ENCODE measurements at regions not wholly inside any gene's neighbourhood (a gene's known extent, or its start where the extent isn't known, plus 50 kb on each side); places are given as distances from the start of the nearest gene placed in this dataset.

DNA sequence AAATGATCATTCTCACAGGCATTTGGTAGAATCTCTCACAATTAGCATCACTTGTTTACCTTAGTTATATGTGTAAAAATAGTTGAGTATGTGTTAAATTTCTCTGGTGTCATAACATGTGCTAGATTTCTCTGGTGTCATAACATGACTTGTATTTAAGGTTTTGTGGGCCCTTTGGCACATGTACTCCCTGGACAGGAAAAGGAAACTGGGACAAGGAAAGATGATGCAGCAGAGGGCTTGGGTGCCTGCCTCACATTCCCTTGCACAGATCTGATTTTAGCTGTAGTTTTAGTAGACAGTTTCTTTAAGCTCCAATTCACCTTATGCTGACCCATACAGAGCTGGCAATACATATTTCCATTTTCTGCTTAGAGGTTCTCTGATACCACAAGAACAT lies 726.0 kb downstream of the C4orf33 start:
- no peak for TF ChIP-seq RXRA (IDR thresholded peaks at IDR 0.05)
- no peak overlapping the region for H3K4me3 ChIP-seq (ENCODE audit: low read depth in 1 of 3, low read length in 3 of 3)
- H3K9ac ChIP-seq (ENCODE audit: low read depth in 1 of 2, low read length in 2 of 2) = no peak overlapping the region
- no peaks in the 10 kb centered on the region for H3K4me1 ChIP-seq (ENCODE audit: control insufficient read depth in 4 of 4, insufficient read depth in 4 of 4, low read length in 3 of 4)
- H3K9me3 ChIP-seq (ENCODE audit: control insufficient read depth in 4 of 4, low read length in 3 of 4) = no peaks in the 10 kb centered on the region
- DNase-seq (ENCODE audit: low spot score) = no peak
- H3K27ac ChIP-seq (ENCODE audit: low read depth in 1 of 2, low read length in 2 of 2) = no peak overlapping the region
- no peaks in the 10 kb centered on the region for H3K36me3 ChIP-seq (ENCODE audit: control insufficient read depth in 4 of 4, insufficient read depth in 3 of 4, low read depth in 1 of 4, low read length in 3 of 4)
- H3K27me3 ChIP-seq (ENCODE audit: control insufficient read depth in 4 of 4, insufficient read depth in 4 of 4, low read length in 3 of 4) = no peaks in the 10 kb centered on the region

DNA sequence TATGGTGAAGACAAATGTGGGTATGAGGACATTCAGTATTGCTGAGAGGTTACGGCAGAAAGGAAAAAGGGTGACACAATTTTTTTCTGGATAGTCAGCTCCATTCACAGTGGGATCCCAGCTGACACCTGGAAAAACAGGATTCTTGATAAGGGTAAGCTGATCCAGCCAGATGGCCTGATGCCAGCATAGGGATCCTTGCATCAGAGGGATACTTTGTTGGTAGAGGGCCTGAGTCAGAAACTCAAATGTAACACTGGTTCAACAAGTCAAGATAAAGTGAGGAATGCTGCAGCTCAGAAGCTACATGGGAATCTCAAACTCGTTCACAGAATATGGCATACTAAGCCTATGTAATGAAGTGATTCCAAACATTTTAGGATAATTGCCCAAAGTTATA lies 726.7 kb downstream of the C4orf33 start:
- Histone ChIP-seq H3K4me3 (ENCODE audit: low read depth in 1 of 3, low read length in 3 of 3) (no peak overlapping the region), H3K9ac (ENCODE audit: low read depth in 1 of 2, low read length in 2 of 2) (no peak overlapping the region), H3K4me1 (ENCODE audit: control insufficient read depth in 4 of 4, insufficient read depth in 4 of 4, low read length in 3 of 4) (no peaks in the 10 kb centered on the region), H3K36me3 (ENCODE audit: control insufficient read depth in 4 of 4, insufficient read depth in 3 of 4, low read depth in 1 of 4, low read length in 3 of 4) (no peaks in the 10 kb centered on the region), H3K27me3 (ENCODE audit: control insufficient read depth in 4 of 4, insufficient read depth in 4 of 4, low read length in 3 of 4) (no peaks in the 10 kb centered on the region), H3K9me3 (ENCODE audit: control insufficient read depth in 4 of 4, low read length in 3 of 4) (no peaks in the 10 kb centered on the region), H3K27ac (ENCODE audit: low read depth in 1 of 2, low read length in 2 of 2) (no peak overlapping the region)
- no peak for TF ChIP-seq GABPA (IDR thresholded peaks at IDR 0.05 in 1 of 2, conservative IDR thresholded peaks at IDR 0.05 in 1 of 2)
- TF ChIP-seq, protein P1, sequence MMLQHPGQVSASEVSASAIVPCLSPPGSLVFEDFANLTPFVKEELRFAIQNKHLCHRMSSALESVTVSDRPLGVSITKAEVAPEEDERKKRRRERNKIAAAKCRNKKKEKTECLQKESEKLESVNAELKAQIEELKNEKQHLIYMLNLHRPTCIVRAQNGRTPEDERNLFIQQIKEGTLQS (IDR thresholded peaks at IDR 0.05) = no peak
- no peak for TF ChIP-seq TAF1 (conservative IDR thresholded peaks at IDR 0.05)
- no peak for TF ChIP-seq SP1 (IDR thresholded peaks at IDR 0.05)
- TF ChIP-seq FOXA2 (IDR thresholded peaks at IDR 0.05) = no peak
- no peak for TF ChIP-seq HNF4A (conservative IDR thresholded peaks at IDR 0.05)
- no peak for TF ChIP-seq RAD21 (IDR thresholded peaks at IDR 0.05)
- no peak for TF ChIP-seq RXRA (IDR thresholded peaks at IDR 0.05)
- TF ChIP-seq, protein P2, sequence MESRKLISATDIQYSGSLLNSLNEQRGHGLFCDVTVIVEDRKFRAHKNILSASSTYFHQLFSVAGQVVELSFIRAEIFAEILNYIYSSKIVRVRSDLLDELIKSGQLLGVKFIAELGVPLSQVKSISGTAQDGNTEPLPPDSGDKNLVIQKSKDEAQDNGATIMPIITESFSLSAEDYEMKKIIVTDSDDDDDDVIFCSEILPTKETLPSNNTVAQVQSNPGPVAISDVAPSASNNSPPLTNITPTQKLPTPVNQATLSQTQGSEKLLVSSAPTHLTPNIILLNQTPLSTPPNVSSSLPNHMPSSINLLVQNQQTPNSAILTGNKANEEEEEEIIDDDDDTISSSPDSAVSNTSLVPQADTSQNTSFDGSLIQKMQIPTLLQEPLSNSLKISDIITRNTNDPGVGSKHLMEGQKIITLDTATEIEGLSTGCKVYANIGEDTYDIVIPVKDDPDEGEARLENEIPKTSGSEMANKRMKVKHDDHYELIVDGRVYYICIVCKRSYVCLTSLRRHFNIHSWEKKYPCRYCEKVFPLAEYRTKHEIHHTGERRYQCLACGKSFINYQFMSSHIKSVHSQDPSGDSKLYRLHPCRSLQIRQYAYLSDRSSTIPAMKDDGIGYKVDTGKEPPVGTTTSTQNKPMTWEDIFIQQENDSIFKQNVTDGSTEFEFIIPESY (IDR thresholded peaks at IDR 0.05) = no peak
- no peak for TF ChIP-seq JUND (IDR thresholded peaks at IDR 0.05)
- TF ChIP-seq, protein P3, sequence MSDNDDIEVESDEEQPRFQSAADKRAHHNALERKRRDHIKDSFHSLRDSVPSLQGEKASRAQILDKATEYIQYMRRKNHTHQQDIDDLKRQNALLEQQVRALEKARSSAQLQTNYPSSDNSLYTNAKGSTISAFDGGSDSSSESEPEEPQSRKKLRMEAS (IDR thresholded peaks at IDR 0.05) = no peak
- TF ChIP-seq, protein P4, sequence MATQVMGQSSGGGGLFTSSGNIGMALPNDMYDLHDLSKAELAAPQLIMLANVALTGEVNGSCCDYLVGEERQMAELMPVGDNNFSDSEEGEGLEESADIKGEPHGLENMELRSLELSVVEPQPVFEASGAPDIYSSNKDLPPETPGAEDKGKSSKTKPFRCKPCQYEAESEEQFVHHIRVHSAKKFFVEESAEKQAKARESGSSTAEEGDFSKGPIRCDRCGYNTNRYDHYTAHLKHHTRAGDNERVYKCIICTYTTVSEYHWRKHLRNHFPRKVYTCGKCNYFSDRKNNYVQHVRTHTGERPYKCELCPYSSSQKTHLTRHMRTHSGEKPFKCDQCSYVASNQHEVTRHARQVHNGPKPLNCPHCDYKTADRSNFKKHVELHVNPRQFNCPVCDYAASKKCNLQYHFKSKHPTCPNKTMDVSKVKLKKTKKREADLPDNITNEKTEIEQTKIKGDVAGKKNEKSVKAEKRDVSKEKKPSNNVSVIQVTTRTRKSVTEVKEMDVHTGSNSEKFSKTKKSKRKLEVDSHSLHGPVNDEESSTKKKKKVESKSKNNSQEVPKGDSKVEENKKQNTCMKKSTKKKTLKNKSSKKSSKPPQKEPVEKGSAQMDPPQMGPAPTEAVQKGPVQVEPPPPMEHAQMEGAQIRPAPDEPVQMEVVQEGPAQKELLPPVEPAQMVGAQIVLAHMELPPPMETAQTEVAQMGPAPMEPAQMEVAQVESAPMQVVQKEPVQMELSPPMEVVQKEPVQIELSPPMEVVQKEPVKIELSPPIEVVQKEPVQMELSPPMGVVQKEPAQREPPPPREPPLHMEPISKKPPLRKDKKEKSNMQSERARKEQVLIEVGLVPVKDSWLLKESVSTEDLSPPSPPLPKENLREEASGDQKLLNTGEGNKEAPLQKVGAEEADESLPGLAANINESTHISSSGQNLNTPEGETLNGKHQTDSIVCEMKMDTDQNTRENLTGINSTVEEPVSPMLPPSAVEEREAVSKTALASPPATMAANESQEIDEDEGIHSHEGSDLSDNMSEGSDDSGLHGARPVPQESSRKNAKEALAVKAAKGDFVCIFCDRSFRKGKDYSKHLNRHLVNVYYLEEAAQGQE (IDR thresholded peaks at IDR 0.05) = no peak
- no peak for TF ChIP-seq YY1 (IDR thresholded peaks at IDR 0.05)
- no peak for TF ChIP-seq NR2F2 (IDR thresholded peaks at IDR 0.05)
- TF ChIP-seq FOXA1 (IDR thresholded peaks at IDR 0.05) = no peak
- TF ChIP-seq, protein P5, sequence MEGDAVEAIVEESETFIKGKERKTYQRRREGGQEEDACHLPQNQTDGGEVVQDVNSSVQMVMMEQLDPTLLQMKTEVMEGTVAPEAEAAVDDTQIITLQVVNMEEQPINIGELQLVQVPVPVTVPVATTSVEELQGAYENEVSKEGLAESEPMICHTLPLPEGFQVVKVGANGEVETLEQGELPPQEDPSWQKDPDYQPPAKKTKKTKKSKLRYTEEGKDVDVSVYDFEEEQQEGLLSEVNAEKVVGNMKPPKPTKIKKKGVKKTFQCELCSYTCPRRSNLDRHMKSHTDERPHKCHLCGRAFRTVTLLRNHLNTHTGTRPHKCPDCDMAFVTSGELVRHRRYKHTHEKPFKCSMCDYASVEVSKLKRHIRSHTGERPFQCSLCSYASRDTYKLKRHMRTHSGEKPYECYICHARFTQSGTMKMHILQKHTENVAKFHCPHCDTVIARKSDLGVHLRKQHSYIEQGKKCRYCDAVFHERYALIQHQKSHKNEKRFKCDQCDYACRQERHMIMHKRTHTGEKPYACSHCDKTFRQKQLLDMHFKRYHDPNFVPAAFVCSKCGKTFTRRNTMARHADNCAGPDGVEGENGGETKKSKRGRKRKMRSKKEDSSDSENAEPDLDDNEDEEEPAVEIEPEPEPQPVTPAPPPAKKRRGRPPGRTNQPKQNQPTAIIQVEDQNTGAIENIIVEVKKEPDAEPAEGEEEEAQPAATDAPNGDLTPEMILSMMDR (IDR thresholded peaks at IDR 0.05; ENCODE audit: low read depth, low read length, missing input control) = no peak
- TF ChIP-seq EGR1 (IDR thresholded peaks at IDR 0.05; ENCODE audit: low read depth in 2 of 2) = no peak
- no peak for TF ChIP-seq HNF4G (IDR thresholded peaks at IDR 0.05)
- DNase-seq (ENCODE audit: low spot score) = no peak
- WGBS = 55% methylated on average over 2 of the region's 2 CpGs
